Tibial nerve (tissue), 4 donors: ENCODE measurements at regions not wholly inside any gene's neighbourhood (a gene's known extent, or its start where the extent isn't known, plus 50 kb on each side); places are given as distances from the start of the nearest gene placed in this dataset.

Experiments used
- EP300 ChIP-seq, 2 donors: sonication (generic); formaldehyde crosslinking; IDR thresholded peaks; one replicate each; pipeline ENCODE4 v1.6.1; 2017; ENCODE audit warnings: antibody characterized with exemption in 2 of 2, mild to moderate bottlenecking in 1 of 2
- POLR2A ChIP-seq, 2 donors: fragments of 450-650 bp; IDR thresholded peaks; one replicate each; pipeline ENCODE4 v1.6.1; 2017; ENCODE audit warnings: antibody characterized with exemption in 2 of 2, mild to moderate bottlenecking in 2 of 2, moderate library complexity in 2 of 2
- TF ChIP-seq, protein P1 (sequence below), 5 experiments: fragments of 200-600 bp in 3 of 5; fragments of 450-650 bp in 2 of 5; sonication (generic) in 3 of 5; IDR thresholded peaks; one replicate each; pipeline ENCODE4 v1.5.1; 2016 to 2019; ENCODE audit warnings: antibody characterized with exemption in 5 of 5, mild to moderate bottlenecking in 3 of 5, moderate library complexity in 2 of 5

DNA sequence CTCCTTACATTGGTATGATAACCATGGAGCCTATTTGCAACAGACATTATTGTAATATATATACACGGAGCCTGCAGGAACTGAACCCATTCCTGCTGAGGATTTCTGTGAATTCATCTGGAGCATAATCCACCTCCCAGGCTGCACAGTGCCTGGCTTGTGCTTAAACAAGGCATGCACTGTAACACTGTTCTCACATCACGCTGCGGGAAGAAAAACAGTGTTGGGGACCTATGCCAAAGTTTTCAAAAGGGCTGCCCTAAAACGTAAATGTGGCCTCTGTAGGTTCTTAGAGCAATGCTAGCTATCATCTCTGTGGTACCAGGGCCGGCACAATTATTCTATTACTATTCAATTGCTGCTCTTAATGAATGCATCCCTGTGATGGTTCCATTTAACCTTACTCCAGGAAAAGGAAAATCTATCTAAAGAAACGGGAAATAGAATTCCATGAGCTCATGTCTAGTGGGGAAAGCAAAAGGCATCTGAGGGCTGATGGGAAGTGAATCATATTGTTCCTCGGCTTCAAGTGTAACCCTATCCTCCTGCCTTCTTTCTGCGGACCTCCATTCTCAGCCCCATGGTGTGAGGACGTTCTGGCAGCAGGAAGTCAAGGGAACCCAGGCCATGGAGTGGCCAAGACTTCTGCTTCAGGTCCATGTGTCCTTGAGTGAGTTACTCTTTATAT lies 525.5 kb downstream of the SOX6 start:
- TF ChIP-seq, protein P1, sequence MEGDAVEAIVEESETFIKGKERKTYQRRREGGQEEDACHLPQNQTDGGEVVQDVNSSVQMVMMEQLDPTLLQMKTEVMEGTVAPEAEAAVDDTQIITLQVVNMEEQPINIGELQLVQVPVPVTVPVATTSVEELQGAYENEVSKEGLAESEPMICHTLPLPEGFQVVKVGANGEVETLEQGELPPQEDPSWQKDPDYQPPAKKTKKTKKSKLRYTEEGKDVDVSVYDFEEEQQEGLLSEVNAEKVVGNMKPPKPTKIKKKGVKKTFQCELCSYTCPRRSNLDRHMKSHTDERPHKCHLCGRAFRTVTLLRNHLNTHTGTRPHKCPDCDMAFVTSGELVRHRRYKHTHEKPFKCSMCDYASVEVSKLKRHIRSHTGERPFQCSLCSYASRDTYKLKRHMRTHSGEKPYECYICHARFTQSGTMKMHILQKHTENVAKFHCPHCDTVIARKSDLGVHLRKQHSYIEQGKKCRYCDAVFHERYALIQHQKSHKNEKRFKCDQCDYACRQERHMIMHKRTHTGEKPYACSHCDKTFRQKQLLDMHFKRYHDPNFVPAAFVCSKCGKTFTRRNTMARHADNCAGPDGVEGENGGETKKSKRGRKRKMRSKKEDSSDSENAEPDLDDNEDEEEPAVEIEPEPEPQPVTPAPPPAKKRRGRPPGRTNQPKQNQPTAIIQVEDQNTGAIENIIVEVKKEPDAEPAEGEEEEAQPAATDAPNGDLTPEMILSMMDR (IDR thresholded peaks at IDR 0.05) = no peak
- TF ChIP-seq EP300 (IDR thresholded peaks at IDR 0.05) = no peak
- TF ChIP-seq POLR2A (IDR thresholded peaks at IDR 0.05) = no peak
